ENCODE measurements at regions not wholly inside any gene's neighbourhood (a gene's known extent, or its start where the extent isn't known, plus 50 kb on each side); places are given as distances from the start of the nearest gene placed in this dataset.

GRCh38 chr13:73195091-73195490 is 136.3 kb downstream of the KLF5 start:
- Histone ChIP-seq H4K91ac (ENCODE audit: low read length) (no peak overlapping the region), H3K4me2 (ENCODE audit: low read length, poor library complexity, severe bottlenecking) (no peak overlapping the region), H2BK15ac (ENCODE audit: low read depth, poor library complexity, severe bottlenecking) (no peak overlapping the region), H3K18ac (ENCODE audit: low read depth in 1 of 2, low read length in 2 of 2) (no peak overlapping the region), H3K79me1 (replicated peaks; ENCODE audit: low read length, poor library complexity, severe bottlenecking) (no peaks in the 10 kb centered on the region), H3K27me3 (ENCODE audit: control insufficient read depth in 1 of 2, insufficient read depth in 1 of 2, low read length in 2 of 2) (peaks cover 0 to 6% of the 10 kb centered on the region in 2 experiments), H3K36me3 (ENCODE audit: control insufficient read depth in 1 of 2, insufficient read depth in 2 of 2, low read depth in 1 of 2, low read length in 2 of 2) (no peaks in the 10 kb centered on the region), H3K23ac (ENCODE audit: low read length in 2 of 2) (no peak overlapping the region), H3K27ac (ENCODE audit: low read length, poor library complexity, severe bottlenecking) (no peak overlapping the region), H3K9ac (ENCODE audit: low read length) (no peak overlapping the region), H3K14ac (ENCODE audit: low read length in 2 of 2) (no peak overlapping the region), H3K4me1 (ENCODE audit: control insufficient read depth, insufficient read depth, low read depth, low read length) (no peaks in the 10 kb centered on the region), H2AFZ (ENCODE audit: low read depth, low read length) (no peak overlapping the region), H2BK5ac (ENCODE audit: low read depth, low read length, poor library complexity, severe bottlenecking) (no peak overlapping the region), H2BK12ac (ENCODE audit: low read length in 2 of 2) (no peak overlapping the region), H3K4me3 (ENCODE audit: insufficient read depth in 1 of 2, low read depth in 1 of 2, low read length in 2 of 2) (no peak overlapping the region), H3K9me3 (ENCODE audit: control insufficient read depth, low read length) (no peaks in the 10 kb centered on the region), H3K4ac (ENCODE audit: low read depth in 1 of 2, low read length in 2 of 2) (no peak overlapping the region), H4K8ac (ENCODE audit: low read length) (no peak overlapping the region), H2AK5ac (ENCODE audit: low read length, severe bottlenecking) (no peak overlapping the region), H2BK120ac (ENCODE audit: low read depth, low read length) (no peak overlapping the region)
- DNase-seq = no peak

GRCh38 chr13:73194310-73194709 is 135.5 kb downstream of the KLF5 start:
- no peak overlapping the region for H3K18ac ChIP-seq (ENCODE audit: low read depth in 1 of 2, low read length in 2 of 2)
- no peak overlapping the region for H2BK12ac ChIP-seq (ENCODE audit: low read length in 2 of 2)
- H3K4me3 ChIP-seq (ENCODE audit: insufficient read depth in 1 of 2, low read depth in 1 of 2, low read length in 2 of 2) = no peak overlapping the region
- no peaks in the 10 kb centered on the region for H3K4me1 ChIP-seq (ENCODE audit: control insufficient read depth, insufficient read depth, low read depth, low read length)
- H3K36me3 ChIP-seq (ENCODE audit: control insufficient read depth in 1 of 2, insufficient read depth in 2 of 2, low read depth in 1 of 2, low read length in 2 of 2) = no peaks in the 10 kb centered on the region
- H4K91ac ChIP-seq (ENCODE audit: low read length) = no peak overlapping the region
- peaks cover 0 to 6% of the 10 kb centered on the region in 2 experiments for H3K27me3 ChIP-seq (ENCODE audit: control insufficient read depth in 1 of 2, insufficient read depth in 1 of 2, low read length in 2 of 2)
- H3K9ac ChIP-seq (ENCODE audit: low read length) = no peak overlapping the region
- WGBS = 51% methylated on average over 1 of the region's 4 CpGs
- H3K23ac ChIP-seq (ENCODE audit: low read length in 2 of 2) = no peak overlapping the region
- H3K79me1 ChIP-seq (replicated peaks; ENCODE audit: low read length, poor library complexity, severe bottlenecking) = no peaks in the 10 kb centered on the region
- no peak overlapping the region for H2AFZ ChIP-seq (ENCODE audit: low read depth, low read length)
- H3K9me3 ChIP-seq (ENCODE audit: control insufficient read depth, low read length) = no peaks in the 10 kb centered on the region
- H4K8ac ChIP-seq (ENCODE audit: low read length) = no peak overlapping the region
- no peak overlapping the region for H3K14ac ChIP-seq (ENCODE audit: low read length in 2 of 2)
- no peak overlapping the region for H2AK5ac ChIP-seq (ENCODE audit: low read length, severe bottlenecking)
- no peak overlapping the region for H3K4ac ChIP-seq (ENCODE audit: low read depth in 1 of 2, low read length in 2 of 2)
- no peak overlapping the region for H3K27ac ChIP-seq (ENCODE audit: low read length, poor library complexity, severe bottlenecking)
- H2BK120ac ChIP-seq (ENCODE audit: low read depth, low read length) = no peak overlapping the region
- no peak overlapping the region for H2BK5ac ChIP-seq (ENCODE audit: low read depth, low read length, poor library complexity, severe bottlenecking)
- H3K4me2 ChIP-seq (ENCODE audit: low read length, poor library complexity, severe bottlenecking) = no peak overlapping the region
- DNase-seq = no peak
- H2BK15ac ChIP-seq (ENCODE audit: low read depth, poor library complexity, severe bottlenecking) = no peak overlapping the region

DNA sequence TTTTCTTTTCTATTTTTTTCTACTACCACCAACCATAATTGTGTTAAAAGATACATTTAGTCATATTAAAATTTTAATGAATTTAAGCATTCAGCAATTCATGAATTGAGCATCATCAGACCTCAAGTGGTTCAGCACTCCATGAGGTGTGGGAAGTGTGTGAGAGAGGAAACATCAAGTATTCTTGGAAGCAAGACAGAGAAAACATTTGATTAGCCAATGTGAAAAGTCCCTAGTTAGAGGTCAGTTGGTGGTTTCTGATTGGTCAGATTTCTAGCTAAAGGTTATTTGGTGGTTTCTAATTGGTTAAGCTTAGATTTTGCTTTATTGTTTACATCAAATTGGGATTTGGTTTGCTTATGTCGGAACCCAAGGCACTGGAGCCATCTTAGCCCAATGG is 134.7 kb downstream of the KLF5 start:
- no peak overlapping the region for H3K9ac ChIP-seq (ENCODE audit: low read length)
- no peak overlapping the region for H2AFZ ChIP-seq (ENCODE audit: low read depth, low read length)
- no peak overlapping the region for H3K18ac ChIP-seq (ENCODE audit: low read depth in 1 of 2, low read length in 2 of 2)
- no peak overlapping the region for H4K91ac ChIP-seq (ENCODE audit: low read length)
- H3K36me3 ChIP-seq (ENCODE audit: control insufficient read depth in 1 of 2, insufficient read depth in 2 of 2, low read depth in 1 of 2, low read length in 2 of 2) = no peaks in the 10 kb centered on the region
- no peak overlapping the region for H2BK120ac ChIP-seq (ENCODE audit: low read depth, low read length)
- 100% methylated on average over 1 of the region's 1 CpG for WGBS
- H3K27me3 ChIP-seq (ENCODE audit: control insufficient read depth in 1 of 2, insufficient read depth in 1 of 2, low read length in 2 of 2) = peaks cover 0 to under 1% of the 10 kb centered on the region in 2 experiments
- no peak overlapping the region for H3K4ac ChIP-seq (ENCODE audit: low read depth in 1 of 2, low read length in 2 of 2)
- no peaks in the 10 kb centered on the region for H3K9me3 ChIP-seq (ENCODE audit: control insufficient read depth, low read length)
- no peak overlapping the region for H2BK12ac ChIP-seq (ENCODE audit: low read length in 2 of 2)
- DNase-seq = no peak
- no peak overlapping the region for H3K23ac ChIP-seq (ENCODE audit: low read length in 2 of 2)
- H2BK15ac ChIP-seq (ENCODE audit: low read depth, poor library complexity, severe bottlenecking) = no peak overlapping the region
- H3K4me3 ChIP-seq (ENCODE audit: insufficient read depth in 1 of 2, low read depth in 1 of 2, low read length in 2 of 2) = no peak overlapping the region
- no peak overlapping the region for H2BK5ac ChIP-seq (ENCODE audit: low read depth, low read length, poor library complexity, severe bottlenecking)
- H2AK5ac ChIP-seq (ENCODE audit: low read length, severe bottlenecking) = no peak overlapping the region
- no peaks in the 10 kb centered on the region for H3K4me1 ChIP-seq (ENCODE audit: control insufficient read depth, insufficient read depth, low read depth, low read length)
- no peak overlapping the region for H3K4me2 ChIP-seq (ENCODE audit: low read length, poor library complexity, severe bottlenecking)
- H3K14ac ChIP-seq (ENCODE audit: low read length in 2 of 2) = no peak overlapping the region
- no peak overlapping the region for H3K27ac ChIP-seq (ENCODE audit: low read length, poor library complexity, severe bottlenecking)
- no peak overlapping the region for H4K8ac ChIP-seq (ENCODE audit: low read length)
- H3K79me1 ChIP-seq (replicated peaks; ENCODE audit: low read length, poor library complexity, severe bottlenecking) = no peaks in the 10 kb centered on the region

DNA sequence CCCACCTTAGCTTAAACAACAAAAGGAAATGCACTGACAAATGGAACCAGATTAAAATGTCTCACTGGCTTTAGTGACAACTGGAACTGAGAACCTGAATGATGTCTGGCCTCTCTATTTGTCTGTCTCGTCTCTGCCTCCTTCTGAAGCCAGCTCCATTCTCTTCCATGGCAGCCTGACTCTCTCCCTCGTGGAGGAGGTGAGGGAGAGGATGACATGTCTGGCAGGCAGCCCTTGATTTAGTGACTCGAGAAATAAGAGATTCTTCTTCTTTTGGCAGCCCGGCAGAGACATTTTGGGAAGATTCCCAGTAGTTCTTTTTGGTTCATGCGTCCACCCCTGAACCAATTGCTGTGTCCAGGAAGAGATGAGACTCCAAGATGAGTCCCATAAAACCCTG is 131.7 kb downstream of the KLF5 start:
- no peaks in the 10 kb centered on the region for H3K36me3 ChIP-seq (ENCODE audit: control insufficient read depth in 1 of 2, insufficient read depth in 2 of 2, low read depth in 1 of 2, low read length in 2 of 2)
- H3K4me2 ChIP-seq (ENCODE audit: low read length, poor library complexity, severe bottlenecking) = no peak overlapping the region
- no peak overlapping the region for H3K14ac ChIP-seq (ENCODE audit: low read length in 2 of 2)
- peak overlapping the region in 1 of 2 experiments; percentile 31 for H3K4me3 ChIP-seq (ENCODE audit: insufficient read depth in 1 of 2, low read depth in 1 of 2, low read length in 2 of 2)
- no peak overlapping the region for H2BK12ac ChIP-seq (ENCODE audit: low read length in 2 of 2)
- 85% methylated on average over 5 of the region's 5 CpGs for whole genome bisulfite sequencing
- H3K18ac ChIP-seq (ENCODE audit: low read depth in 1 of 2, low read length in 2 of 2) = no peak overlapping the region
- H3K79me1 ChIP-seq (replicated peaks; ENCODE audit: low read length, poor library complexity, severe bottlenecking) = no peaks in the 10 kb centered on the region
- no peak overlapping the region for H3K27ac ChIP-seq (ENCODE audit: low read length, poor library complexity, severe bottlenecking)
- no peak overlapping the region for H2BK15ac ChIP-seq (ENCODE audit: low read depth, poor library complexity, severe bottlenecking)
- no peaks in the 10 kb centered on the region for H3K27me3 ChIP-seq (ENCODE audit: control insufficient read depth in 1 of 2, insufficient read depth in 1 of 2, low read length in 2 of 2)
- no peak overlapping the region for H2BK5ac ChIP-seq (ENCODE audit: low read depth, low read length, poor library complexity, severe bottlenecking)
- no peaks in the 10 kb centered on the region for H3K9me3 ChIP-seq (ENCODE audit: control insufficient read depth, low read length)
- H2AFZ ChIP-seq (ENCODE audit: low read depth, low read length) = no peak overlapping the region
- H3K4ac ChIP-seq (ENCODE audit: low read depth in 1 of 2, low read length in 2 of 2) = no peak overlapping the region
- no peak overlapping the region for H4K91ac ChIP-seq (ENCODE audit: low read length)
- H2AK5ac ChIP-seq (ENCODE audit: low read length, severe bottlenecking) = no peak overlapping the region
- no peak overlapping the region for H2BK120ac ChIP-seq (ENCODE audit: low read depth, low read length)
- H3K9ac ChIP-seq (ENCODE audit: low read length) = no peak overlapping the region
- no peak overlapping the region for H3K23ac ChIP-seq (ENCODE audit: low read length in 2 of 2)
- H3K4me1 ChIP-seq (ENCODE audit: control insufficient read depth, insufficient read depth, low read depth, low read length) = no peaks in the 10 kb centered on the region
- no peak for DNase-seq
- H4K8ac ChIP-seq (ENCODE audit: low read length) = no peak overlapping the region

Measured in mesenchymal stem cell (in vitro differentiated cells and primary cell).